Stimulated activated CD4-positive, alpha-beta T cell treated with anti-CD3 and anti-CD28 coated beads, TNF-alpha, amount 100 ng/mL, for 48 hours (primary cell): ENCODE measurements at regions not wholly inside any gene's neighbourhood (a gene's known extent, or its start where the extent isn't known, plus 50 kb on each side); places are given as distances from the start of the nearest gene placed in this dataset.

ENCODE experiments used
- DNase-seq, 3 donors: peaks; one replicate each; pipeline ENCODE4 v3.0.0-alpha.2; 2020; ENCODE audit warnings: low read depth in 3 of 3

GRCh38 chr10:88200312-88201032, 337.0 kb downstream of the PTEN start:
- DNase-seq: no peak

- DNase-seq: no peak
Observed at GRCh38 chr10:88205842-88206446, 342.5 kb downstream of the PTEN start.

GRCh38 chr10:88207121-88207546, 343.7 kb downstream of the PTEN start:
- no peak for DNase-seq

GRCh38 chr10:88209231-88209630, 345.8 kb downstream of the PTEN start:
- DNase-seq: no peak

GRCh38 chr10:88209837-88210561, 346.6 kb downstream of the PTEN start:
- no peak for DNase-seq

- no peak for DNase-seq
Observed at GRCh38 chr10:88211230-88211629, 347.8 kb downstream of the PTEN start.

- DNase-seq: no peak
Observed at GRCh38 chr10:88212069-88212468, 348.6 kb downstream of the PTEN start.

- no peak for DNase-seq
Observed at GRCh38 chr10:88213065-88213605, 349.7 kb downstream of the PTEN start.

- DNase-seq: no peak
Observed at GRCh38 chr10:88216976-88217375, 353.6 kb downstream of the PTEN start.

GRCh38 chr10:88218362-88218761, 354.9 kb downstream of the PTEN start:
- no peak for DNase-seq

GRCh38 chr10:88219753-88220152, 356.3 kb downstream of the PTEN start:
- DNase-seq: no peak

GRCh38 chr10:88221010-88221973, 357.9 kb downstream of the PTEN start:
- DNase-seq: no peak

- DNase-seq: no peak
Observed at GRCh38 chr10:88222881-88223280, 359.5 kb downstream of the PTEN start.
